HepG2 (cell line): ENCODE measurements at regions not wholly inside any gene's neighbourhood (a gene's known extent, or its start where the extent isn't known, plus 50 kb on each side); places are given as distances from the start of the nearest gene placed in this dataset.
A peak's percentile ranks its signal among the peaks of the same experiment; 100 is the strongest.

Experiments used
- EZH2 ChIP-seq: conservative IDR thresholded peaks from 2 replicates; pipeline ENCODE4 v1.6.1; 2012; ENCODE audit warnings: mild to moderate bottlenecking, low read depth, low read length, moderate library complexity
- FOXA3 ChIP-seq: IDR thresholded peaks from 2 replicates; pipeline ENCODE4 v1.6.1; 2016; ENCODE audit warnings: missing genetic modification reagents, missing compliant biosample characterization
- FOXM1 ChIP-seq: sonication (generic); formaldehyde crosslinking; IDR thresholded peaks from 2 replicates; pipeline ENCODE4 v1.5.0; 2020; ENCODE audit warnings: missing genetic modification reagents
- JUNB ChIP-seq: sonication (generic); formaldehyde crosslinking; IDR thresholded peaks from 2 replicates; pipeline ENCODE4 v1.8.0; 2022; ENCODE audit warnings: missing genetic modification reagents, mild to moderate bottlenecking, borderline replicate concordance
- KLF12 ChIP-seq: sonication (generic); formaldehyde crosslinking; IDR thresholded peaks from 2 replicates; pipeline ENCODE4 v1.4.0; 2020; ENCODE audit warnings: missing genetic modification reagents, borderline replicate concordance
- KLF9 ChIP-seq: IDR thresholded peaks from 2 replicates; pipeline ENCODE4 v1.6.1; 2016; ENCODE audit warnings: low read depth
- NFATC3 ChIP-seq: sonication (generic); formaldehyde crosslinking; IDR thresholded peaks from 2 replicates; pipeline ENCODE4 v1.5.1; 2020; ENCODE audit warnings: mild to moderate bottlenecking, missing genetic modification reagents
- NR1H2 ChIP-seq: sonication (generic); formaldehyde crosslinking; IDR thresholded peaks from 2 replicates; pipeline ENCODE4 v1.8.1; 2022; ENCODE audit warnings: low read depth, missing genetic modification reagents, borderline replicate concordance
- SALL1 ChIP-seq: sonication (generic); formaldehyde crosslinking; IDR thresholded peaks from 2 replicates; pipeline ENCODE4 v1.8.0; 2022; ENCODE audit warnings: mild to moderate bottlenecking, missing genetic modification reagents
- SP1 ChIP-seq, 2 experiments: fragments of 450-650 bp in 1 of 2; sonication (generic) in 1 of 2; formaldehyde crosslinking in 1 of 2; IDR thresholded peaks; 2 replicates each; pipeline versions ENCODE4 v1.4.0 to v1.6.1; 2016 to 2020; ENCODE audit warnings: missing genetic modification reagents in 1 of 2
- TBP ChIP-seq: sonication (generic); formaldehyde crosslinking; IDR thresholded peaks from 2 replicates; pipeline ENCODE4 v1.5.0; 2020; ENCODE audit warnings: missing genetic modification reagents
- YEATS2 ChIP-seq: sonication (generic); formaldehyde crosslinking; IDR thresholded peaks from 2 replicates; pipeline ENCODE4 v1.4.0; 2020; ENCODE audit warnings: missing genetic modification reagents, borderline replicate concordance
- ZNF207 ChIP-seq: fragments of 450-650 bp; IDR thresholded peaks from 2 replicates; pipeline ENCODE4 v1.6.1; 2016; ENCODE audit warnings: antibody characterized with exemption, borderline replicate concordance
- ZNF235 ChIP-seq: sonication (generic); formaldehyde crosslinking; IDR thresholded peaks from 2 replicates; pipeline ENCODE4 v1.8.1; 2023; ENCODE audit warnings: mild to moderate bottlenecking, missing genetic modification reagents, borderline replicate concordance
- ZNF331 ChIP-seq: sonication (generic); formaldehyde crosslinking; IDR thresholded peaks from 2 replicates; pipeline ENCODE4 v1.4.0; 2020; ENCODE audit warnings: missing genetic modification reagents
- ZNF766 ChIP-seq: sonication (generic); formaldehyde crosslinking; IDR thresholded peaks from 2 replicates; pipeline ENCODE4 v1.5.0; 2020; ENCODE audit warnings: missing genetic modification reagents, borderline replicate concordance
- ZNF781 ChIP-seq: sonication (generic); formaldehyde crosslinking; IDR thresholded peaks from 2 replicates; pipeline ENCODE4 v1.5.1; 2020; ENCODE audit warnings: borderline replicate concordance, mild to moderate bottlenecking, missing genetic modification reagents; ENCODE audit errors: not compliant biosample characterization
- TF ChIP-seq, protein P1 (sequence below): sonication (generic); formaldehyde crosslinking; IDR thresholded peaks from 2 replicates; pipeline ENCODE4 v1.4.0; 2020; ENCODE audit warnings: missing genetic modification reagents
- TF ChIP-seq, protein P2 (sequence below): sonication (generic); formaldehyde crosslinking; IDR thresholded peaks from 2 replicates; pipeline ENCODE4 v1.5.1; 2020; ENCODE audit warnings: missing genetic modification reagents, mild to moderate bottlenecking, borderline replicate concordance
- TF ChIP-seq, protein P3 (sequence below): sonication (generic); formaldehyde crosslinking; IDR thresholded peaks from 2 replicates; pipeline ENCODE4 v1.5.0; 2020; ENCODE audit warnings: mild to moderate bottlenecking, missing genetic modification reagents
- TF ChIP-seq, protein P4 (sequence below): conservative IDR thresholded peaks from 2 replicates; pipeline ENCODE4 v1.6.1; 2018; ENCODE audit warnings: missing genetic modification reagents
- TF ChIP-seq, protein P5 (sequence below): sonication (generic); formaldehyde crosslinking; IDR thresholded peaks from 2 replicates; pipeline ENCODE4 v1.5.0; 2020; ENCODE audit warnings: mild to moderate bottlenecking, missing genetic modification reagents, borderline replicate concordance

DNA sequence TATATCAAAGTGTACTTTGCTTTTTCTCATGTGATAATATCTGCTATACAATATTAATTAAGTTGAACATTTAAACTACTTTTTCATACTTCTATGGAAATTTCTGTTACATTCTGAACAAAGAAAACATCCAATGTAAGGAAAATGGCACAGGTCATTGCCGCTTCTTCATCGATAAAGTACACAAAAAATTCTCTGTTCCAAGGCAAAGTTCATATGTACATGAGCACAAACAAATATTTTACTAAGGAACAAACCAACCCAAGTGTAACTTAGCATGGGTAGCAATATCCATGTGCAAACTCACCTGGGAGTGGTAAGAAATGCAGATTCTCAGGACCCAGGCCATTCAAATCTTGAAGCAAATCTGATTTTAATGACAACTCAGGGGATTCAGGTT lies 139.8 kb downstream of the TMEM161B start (continued):
- TF ChIP-seq, protein P1, sequence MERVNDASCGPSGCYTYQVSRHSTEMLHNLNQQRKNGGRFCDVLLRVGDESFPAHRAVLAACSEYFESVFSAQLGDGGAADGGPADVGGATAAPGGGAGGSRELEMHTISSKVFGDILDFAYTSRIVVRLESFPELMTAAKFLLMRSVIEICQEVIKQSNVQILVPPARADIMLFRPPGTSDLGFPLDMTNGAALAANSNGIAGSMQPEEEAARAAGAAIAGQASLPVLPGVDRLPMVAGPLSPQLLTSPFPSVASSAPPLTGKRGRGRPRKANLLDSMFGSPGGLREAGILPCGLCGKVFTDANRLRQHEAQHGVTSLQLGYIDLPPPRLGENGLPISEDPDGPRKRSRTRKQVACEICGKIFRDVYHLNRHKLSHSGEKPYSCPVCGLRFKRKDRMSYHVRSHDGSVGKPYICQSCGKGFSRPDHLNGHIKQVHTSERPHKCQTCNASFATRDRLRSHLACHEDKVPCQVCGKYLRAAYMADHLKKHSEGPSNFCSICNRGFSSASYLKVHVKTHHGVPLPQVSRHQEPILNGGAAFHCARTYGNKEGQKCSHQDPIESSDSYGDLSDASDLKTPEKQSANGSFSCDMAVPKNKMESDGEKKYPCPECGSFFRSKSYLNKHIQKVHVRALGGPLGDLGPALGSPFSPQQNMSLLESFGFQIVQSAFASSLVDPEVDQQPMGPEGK, result no peak
- TF ChIP-seq SP1 (IDR thresholded peaks at IDR 0.05) (no peak), SP1 (CRISPR knock-in tag; IDR thresholded peaks at IDR 0.05) (no peak), YEATS2 (CRISPR knock-in tag) (no peak; the same call in 1 of the 2 replicates), SALL1 (peak; percentile 75; the same call in 1 of the 2 replicates), KLF9 (CRISPR knock-in tag) (no peak), ZNF235 (no peak), KLF12 (CRISPR knock-in tag) (peak; percentile 45; the same call in 1 of the 2 replicates), TBP (CRISPR knock-in tag) (no peak), JUNB (CRISPR knock-in tag) (no peak), ZNF766 (CRISPR knock-in tag) (no peak), NFATC3 (CRISPR knock-in tag) (no peak), FOXM1 (CRISPR knock-in tag) (no peak), NR1H2 (CRISPR knock-in tag) (no peak), ZNF781 (CRISPR knock-in tag) (no peak), FOXA3 (CRISPR knock-in tag) (peak; percentile 96), ZNF331 (CRISPR knock-in tag) (peak; percentile 47; the same call in 1 of the 2 replicates), ZNF207 (no peak), EZH2 (no peak)
- TF ChIP-seq, protein P2, sequence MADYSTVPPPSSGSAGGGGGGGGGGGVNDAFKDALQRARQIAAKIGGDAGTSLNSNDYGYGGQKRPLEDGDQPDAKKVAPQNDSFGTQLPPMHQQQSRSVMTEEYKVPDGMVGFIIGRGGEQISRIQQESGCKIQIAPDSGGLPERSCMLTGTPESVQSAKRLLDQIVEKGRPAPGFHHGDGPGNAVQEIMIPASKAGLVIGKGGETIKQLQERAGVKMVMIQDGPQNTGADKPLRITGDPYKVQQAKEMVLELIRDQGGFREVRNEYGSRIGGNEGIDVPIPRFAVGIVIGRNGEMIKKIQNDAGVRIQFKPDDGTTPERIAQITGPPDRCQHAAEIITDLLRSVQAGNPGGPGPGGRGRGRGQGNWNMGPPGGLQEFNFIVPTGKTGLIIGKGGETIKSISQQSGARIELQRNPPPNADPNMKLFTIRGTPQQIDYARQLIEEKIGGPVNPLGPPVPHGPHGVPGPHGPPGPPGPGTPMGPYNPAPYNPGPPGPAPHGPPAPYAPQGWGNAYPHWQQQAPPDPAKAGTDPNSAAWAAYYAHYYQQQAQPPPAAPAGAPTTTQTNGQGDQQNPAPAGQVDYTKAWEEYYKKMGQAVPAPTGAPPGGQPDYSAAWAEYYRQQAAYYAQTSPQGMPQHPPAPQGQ (CRISPR knock-in tag), result no peak
- TF ChIP-seq, protein P3, sequence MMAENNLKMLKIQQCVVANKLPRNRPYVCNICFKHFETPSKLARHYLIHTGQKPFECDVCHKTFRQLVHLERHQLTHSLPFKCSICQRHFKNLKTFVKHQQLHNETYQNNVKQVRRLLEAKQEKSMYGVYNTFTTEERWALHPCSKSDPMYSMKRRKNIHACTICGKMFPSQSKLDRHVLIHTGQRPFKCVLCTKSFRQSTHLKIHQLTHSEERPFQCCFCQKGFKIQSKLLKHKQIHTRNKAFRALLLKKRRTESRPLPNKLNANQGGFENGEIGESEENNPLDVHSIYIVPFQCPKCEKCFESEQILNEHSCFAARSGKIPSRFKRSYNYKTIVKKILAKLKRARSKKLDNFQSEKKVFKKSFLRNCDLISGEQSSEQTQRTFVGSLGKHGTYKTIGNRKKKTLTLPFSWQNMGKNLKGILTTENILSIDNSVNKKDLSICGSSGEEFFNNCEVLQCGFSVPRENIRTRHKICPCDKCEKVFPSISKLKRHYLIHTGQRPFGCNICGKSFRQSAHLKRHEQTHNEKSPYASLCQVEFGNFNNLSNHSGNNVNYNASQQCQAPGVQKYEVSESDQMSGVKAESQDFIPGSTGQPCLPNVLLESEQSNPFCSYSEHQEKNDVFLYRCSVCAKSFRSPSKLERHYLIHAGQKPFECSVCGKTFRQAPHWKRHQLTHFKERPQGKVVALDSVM, result no peak
- TF ChIP-seq, protein P4, sequence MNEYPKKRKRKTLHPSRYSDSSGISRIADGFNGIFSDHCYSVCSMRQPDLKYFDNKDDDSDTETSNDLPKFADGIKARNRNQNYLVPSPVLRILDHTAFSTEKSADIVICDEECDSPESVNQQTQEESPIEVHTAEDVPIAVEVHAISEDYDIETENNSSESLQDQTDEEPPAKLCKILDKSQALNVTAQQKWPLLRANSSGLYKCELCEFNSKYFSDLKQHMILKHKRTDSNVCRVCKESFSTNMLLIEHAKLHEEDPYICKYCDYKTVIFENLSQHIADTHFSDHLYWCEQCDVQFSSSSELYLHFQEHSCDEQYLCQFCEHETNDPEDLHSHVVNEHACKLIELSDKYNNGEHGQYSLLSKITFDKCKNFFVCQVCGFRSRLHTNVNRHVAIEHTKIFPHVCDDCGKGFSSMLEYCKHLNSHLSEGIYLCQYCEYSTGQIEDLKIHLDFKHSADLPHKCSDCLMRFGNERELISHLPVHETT, result no peak
- TF ChIP-seq, protein P5, sequence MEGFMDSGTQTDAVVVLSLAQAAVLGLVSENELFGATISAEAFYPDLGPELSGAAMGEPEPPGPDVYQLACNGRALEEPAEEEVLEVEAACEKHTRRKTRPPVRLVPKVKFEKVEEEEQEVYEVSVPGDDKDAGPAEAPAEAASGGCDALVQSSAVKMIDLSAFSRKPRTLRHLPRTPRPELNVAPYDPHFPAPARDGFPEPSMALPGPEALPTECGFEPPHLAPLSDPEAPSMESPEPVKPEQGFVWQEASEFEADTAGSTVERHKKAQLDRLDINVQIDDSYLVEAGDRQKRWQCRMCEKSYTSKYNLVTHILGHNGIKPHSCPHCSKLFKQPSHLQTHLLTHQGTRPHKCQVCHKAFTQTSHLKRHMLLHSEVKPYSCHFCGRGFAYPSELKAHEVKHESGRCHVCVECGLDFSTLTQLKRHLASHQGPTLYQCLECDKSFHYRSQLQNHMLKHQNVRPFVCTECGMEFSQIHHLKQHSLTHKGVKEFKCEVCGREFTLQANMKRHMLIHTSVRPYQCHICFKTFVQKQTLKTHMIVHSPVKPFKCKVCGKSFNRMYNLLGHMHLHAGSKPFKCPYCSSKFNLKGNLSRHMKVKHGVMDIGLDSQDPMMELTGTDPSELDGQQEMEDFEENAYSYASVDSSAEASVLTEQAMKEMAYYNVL (CRISPR knock-in tag), result no peak
